ENCODE measurements at regions not wholly inside any gene's neighbourhood (a gene's known extent, or its start where the extent isn't known, plus 50 kb on each side); places are given as distances from the start of the nearest gene placed in this dataset.

GRCh38 chr7:80385508-80385907 is 126.4 kb downstream of the GNAT3 start (continued):
- TF ChIP-seq ZNF462 (CRISPR knock-in tag; IDR thresholded peaks at IDR 0.05) (no peak), STAT1 (IDR thresholded peaks at IDR 0.05; ENCODE audit: unreplicated experiment) (no peak), EZH2phosphoT487 (IDR thresholded peaks at IDR 0.05; ENCODE audit: unreplicated experiment) (no peak), EZH2 (IDR thresholded peaks at IDR 0.05; ENCODE audit: low read depth, unreplicated experiment) (no peak), CREB1 (CRISPR knock-in tag; IDR thresholded peaks at IDR 0.05; ENCODE audit: low read depth) (no peak), POLR2AphosphoS5 (IDR thresholded peaks at IDR 0.05; ENCODE audit: low read depth) (no peak), JUNB (IDR thresholded peaks at IDR 0.05; ENCODE audit: unreplicated experiment) (no peak)
- TF ChIP-seq, protein P1, sequence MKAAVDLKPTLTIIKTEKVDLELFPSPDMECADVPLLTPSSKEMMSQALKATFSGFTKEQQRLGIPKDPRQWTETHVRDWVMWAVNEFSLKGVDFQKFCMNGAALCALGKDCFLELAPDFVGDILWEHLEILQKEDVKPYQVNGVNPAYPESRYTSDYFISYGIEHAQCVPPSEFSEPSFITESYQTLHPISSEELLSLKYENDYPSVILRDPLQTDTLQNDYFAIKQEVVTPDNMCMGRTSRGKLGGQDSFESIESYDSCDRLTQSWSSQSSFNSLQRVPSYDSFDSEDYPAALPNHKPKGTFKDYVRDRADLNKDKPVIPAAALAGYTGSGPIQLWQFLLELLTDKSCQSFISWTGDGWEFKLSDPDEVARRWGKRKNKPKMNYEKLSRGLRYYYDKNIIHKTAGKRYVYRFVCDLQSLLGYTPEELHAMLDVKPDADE (IDR thresholded peaks at IDR 0.05) = no peak

- Mint-ChIP-seq H3K4me3 (no peak overlapping the region), H3K27ac (no peak overlapping the region), H3K9me3 (peaks cover 7% of the 10 kb centered on the region; the same call in 2 of the 3 replicates), H3K27me3 (ENCODE audit: insufficient read depth, low read depth, poor library complexity) (peaks cover 2% of the 10 kb centered on the region), H3K36me3 (ENCODE audit: low read depth) (no peaks in the 10 kb centered on the region), H3K4me1 (peaks cover 3% of the 10 kb centered on the region)
- Histone ChIP-seq H3K36me3 (ENCODE audit: insufficient read depth) (no peaks in the 10 kb centered on the region), H3K27me3 (ENCODE audit: insufficient read depth) (no peaks in the 10 kb centered on the region), H2AFZ (no peak overlapping the region), H3K79me2 (replicated peaks; ENCODE audit: insufficient read depth) (no peaks in the 10 kb centered on the region), H3K4me1 (ENCODE audit: insufficient read depth) (0 out of 2 replicates have a peak, but pooled peaks cover 5% of the 10 kb centered on the region), H4K20me1 (replicated peaks; ENCODE audit: insufficient read depth) (no peaks in the 10 kb centered on the region), H3K27ac (ENCODE audit: low read depth) (no peak overlapping the region), H3K4me3 (no peak overlapping the region), H3K4me2 (no peak overlapping the region), H3F3A (replicated peaks; ENCODE audit: low read depth) (no peaks in the 10 kb centered on the region), H3K9me2 (ENCODE audit: insufficient read depth) (no peaks in the 10 kb centered on the region)
- ATAC-seq = no peak
- DNase-seq (ENCODE audit: low spot score) = no peak
- TF ChIP-seq, protein P2, sequence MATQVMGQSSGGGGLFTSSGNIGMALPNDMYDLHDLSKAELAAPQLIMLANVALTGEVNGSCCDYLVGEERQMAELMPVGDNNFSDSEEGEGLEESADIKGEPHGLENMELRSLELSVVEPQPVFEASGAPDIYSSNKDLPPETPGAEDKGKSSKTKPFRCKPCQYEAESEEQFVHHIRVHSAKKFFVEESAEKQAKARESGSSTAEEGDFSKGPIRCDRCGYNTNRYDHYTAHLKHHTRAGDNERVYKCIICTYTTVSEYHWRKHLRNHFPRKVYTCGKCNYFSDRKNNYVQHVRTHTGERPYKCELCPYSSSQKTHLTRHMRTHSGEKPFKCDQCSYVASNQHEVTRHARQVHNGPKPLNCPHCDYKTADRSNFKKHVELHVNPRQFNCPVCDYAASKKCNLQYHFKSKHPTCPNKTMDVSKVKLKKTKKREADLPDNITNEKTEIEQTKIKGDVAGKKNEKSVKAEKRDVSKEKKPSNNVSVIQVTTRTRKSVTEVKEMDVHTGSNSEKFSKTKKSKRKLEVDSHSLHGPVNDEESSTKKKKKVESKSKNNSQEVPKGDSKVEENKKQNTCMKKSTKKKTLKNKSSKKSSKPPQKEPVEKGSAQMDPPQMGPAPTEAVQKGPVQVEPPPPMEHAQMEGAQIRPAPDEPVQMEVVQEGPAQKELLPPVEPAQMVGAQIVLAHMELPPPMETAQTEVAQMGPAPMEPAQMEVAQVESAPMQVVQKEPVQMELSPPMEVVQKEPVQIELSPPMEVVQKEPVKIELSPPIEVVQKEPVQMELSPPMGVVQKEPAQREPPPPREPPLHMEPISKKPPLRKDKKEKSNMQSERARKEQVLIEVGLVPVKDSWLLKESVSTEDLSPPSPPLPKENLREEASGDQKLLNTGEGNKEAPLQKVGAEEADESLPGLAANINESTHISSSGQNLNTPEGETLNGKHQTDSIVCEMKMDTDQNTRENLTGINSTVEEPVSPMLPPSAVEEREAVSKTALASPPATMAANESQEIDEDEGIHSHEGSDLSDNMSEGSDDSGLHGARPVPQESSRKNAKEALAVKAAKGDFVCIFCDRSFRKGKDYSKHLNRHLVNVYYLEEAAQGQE (IDR thresholded peaks at IDR 0.05; ENCODE audit: unreplicated experiment) = no peak
- TF ChIP-seq, protein P1 (IDR thresholded peaks at IDR 0.05) = no peak
- TF ChIP-seq STAT1 (IDR thresholded peaks at IDR 0.05; ENCODE audit: unreplicated experiment) = no peak
- TF ChIP-seq EZH2 (IDR thresholded peaks at IDR 0.05; ENCODE audit: low read depth, unreplicated experiment) = no peak
These were observed 130.9 kb downstream of the GNAT3 start for GRCh38 chr7:80380957-80381356.

Data from GM23338 (cell line).